ELF-1 (cell line): ENCODE measurements at regions not wholly inside any gene's neighbourhood (a gene's known extent, or its start where the extent isn't known, plus 50 kb on each side); places are given as distances from the start of the nearest gene placed in this dataset.
"Not testable (repeated sequence)": the region's sequence is repeated elsewhere in the genome, so short reads cannot be mapped to it uniquely, and the experiment has no call there.

Experiments
- DNase-seq: peaks from one replicate; pipeline ENCODE4 v3.0.0-alpha.2; 2016; ENCODE audit warnings: low read depth, low spot score

- no peak for DNase-seq
Observed at GRCh38 chr16:46519063-46519462, 102.1 kb downstream of the SHCBP1 start.

GRCh38 chr16:46496701-46497100, 124.5 kb downstream of the SHCBP1 start:
- DNase-seq: no peak

GRCh38 chr16:46482895-46483294, 138.3 kb downstream of the SHCBP1 start:
- DNase-seq: peak; percentile 2

GRCh38 chr16:46466239-46466638, 154.9 kb downstream of the SHCBP1 start:
- DNase-seq: no peak

- not testable (repeated sequence) for DNase-seq
Observed at GRCh38 chr16:46454801-46455200, 166.4 kb downstream of the SHCBP1 start.

GRCh38 chr16:46428108-46429061, 192.8 kb downstream of the SHCBP1 start:
- no peak for DNase-seq

GRCh38 chr16:46427340-46428107, 193.7 kb downstream of the SHCBP1 start:
- DNase-seq: no peak

- DNase-seq: no peak
Observed at GRCh38 chr16:46426336-46426735, 194.8 kb downstream of the SHCBP1 start.

- no peak for DNase-seq
Observed at GRCh38 chr16:46404028-46404427, 217.2 kb downstream of the SHCBP1 start.

GRCh38 chr16:46398559-46398958, 222.6 kb downstream of the SHCBP1 start:
- not testable (repeated sequence) for DNase-seq

- DNase-seq: not testable (repeated sequence)
Observed at GRCh38 chr16:46396883-46397270, 224.3 kb downstream of the SHCBP1 start.

- DNase-seq: not testable (repeated sequence)
Observed at GRCh38 chr16:46396131-46396882, 224.9 kb downstream of the SHCBP1 start.

- not testable (repeated sequence) for DNase-seq
Observed at GRCh38 chr16:46395391-46395921, 225.7 kb downstream of the SHCBP1 start.

GRCh38 chr16:46394963-46395362, 226.2 kb downstream of the SHCBP1 start:
- not testable (repeated sequence) for DNase-seq

GRCh38 chr16:46394149-46394548, 227.0 kb downstream of the SHCBP1 start:
- DNase-seq: not testable (repeated sequence)

GRCh38 chr16:46392930-46393722, 228.1 kb downstream of the SHCBP1 start:
- DNase-seq: not testable (repeated sequence)

GRCh38 chr16:46390660-46391462, 230.3 kb downstream of the SHCBP1 start:
- DNase-seq: not testable (repeated sequence)

- peak; percentile 10 for DNase-seq
Observed at GRCh38 chr16:46389561-46390041, 231.6 kb downstream of the SHCBP1 start.

- DNase-seq: not testable (repeated sequence)
Observed at GRCh38 chr16:46388939-46389491, 232.2 kb downstream of the SHCBP1 start.
